ENCODE measurements at regions not wholly inside any gene's neighbourhood (a gene's known extent, or its start where the extent isn't known, plus 50 kb on each side); places are given as distances from the start of the nearest gene placed in this dataset.

DNA sequence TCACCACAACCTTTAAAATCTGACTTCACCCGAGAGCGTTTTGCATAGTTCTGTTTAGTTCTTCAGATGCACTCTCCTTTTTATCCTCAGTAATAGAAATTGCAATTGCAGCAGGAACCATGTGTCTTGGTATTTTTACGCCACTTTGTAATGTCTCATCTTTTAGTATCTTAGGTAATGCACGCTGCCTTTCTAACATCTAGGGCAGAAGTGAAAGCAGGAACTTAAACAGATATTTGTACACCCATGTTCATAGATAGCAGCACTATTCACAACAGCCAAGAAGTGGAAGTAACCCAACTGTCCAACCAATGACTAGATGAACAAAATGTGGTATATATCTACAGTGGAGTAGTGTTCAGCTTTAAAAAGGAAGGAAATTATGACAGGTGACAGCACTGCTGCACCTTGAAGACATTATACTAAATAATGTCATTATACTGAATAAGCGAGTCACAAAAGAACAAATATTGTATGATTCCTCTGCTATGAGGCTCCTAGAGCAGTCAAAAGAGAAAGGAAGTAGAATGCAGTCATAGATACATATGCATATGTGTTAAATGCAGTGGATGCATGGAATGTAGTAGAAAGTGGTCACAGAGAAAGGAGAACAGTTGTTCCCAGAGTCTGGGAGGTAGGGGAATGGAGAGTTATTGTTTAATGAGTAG lies 105.9 kb upstream of the GJB6 start:
- TF ChIP-seq CTCF (IDR thresholded peaks at IDR 0.05) (no peak), POLR2A (IDR thresholded peaks at IDR 0.05) (no peak)

All from vagina (tissue), 2 donors.